NCI-H345 treated with DMSO at 0.1 percent for 48 hours (cell line): ENCODE measurements at regions not wholly inside any gene's neighbourhood (a gene's known extent, or its start where the extent isn't known, plus 50 kb on each side); places are given as distances from the start of the nearest gene placed in this dataset.
"Not testable (repeated sequence)": the region's sequence is repeated elsewhere in the genome, so short reads cannot be mapped to it uniquely, and the experiment has no call there.

Experiments used
- DNase-seq: peaks from one replicate; lab custom pipeline; 2025; ENCODE audit not compliant: unreplicated experiment; lab: John Stamatoyannopoulos, UW

GRCh38 chr2:20130821-20131645 is 79.6 kb upstream of the LAPTM4A start:
- no peak for DNase-seq

DNA sequence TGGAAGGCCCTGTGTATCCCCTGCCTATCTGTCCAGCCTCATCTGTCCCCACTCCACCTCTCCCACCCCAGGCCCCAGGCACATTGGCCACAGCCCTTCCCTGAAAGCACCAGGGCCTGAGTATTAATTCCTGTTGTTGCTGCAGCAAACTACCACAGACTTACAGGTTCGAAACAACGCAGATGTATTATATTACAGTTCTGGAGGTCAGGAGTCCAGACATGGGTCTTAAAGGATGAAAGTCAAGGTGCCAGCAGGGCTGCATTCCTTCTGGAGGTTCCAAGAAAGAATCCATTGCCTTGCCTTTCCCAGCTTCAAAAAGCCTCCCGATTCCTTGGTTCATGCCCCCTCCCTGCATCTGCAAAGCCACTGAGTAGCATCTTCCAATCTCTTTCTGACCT is 78.7 kb upstream of the LAPTM4A start:
- no peak for DNase-seq

DNA sequence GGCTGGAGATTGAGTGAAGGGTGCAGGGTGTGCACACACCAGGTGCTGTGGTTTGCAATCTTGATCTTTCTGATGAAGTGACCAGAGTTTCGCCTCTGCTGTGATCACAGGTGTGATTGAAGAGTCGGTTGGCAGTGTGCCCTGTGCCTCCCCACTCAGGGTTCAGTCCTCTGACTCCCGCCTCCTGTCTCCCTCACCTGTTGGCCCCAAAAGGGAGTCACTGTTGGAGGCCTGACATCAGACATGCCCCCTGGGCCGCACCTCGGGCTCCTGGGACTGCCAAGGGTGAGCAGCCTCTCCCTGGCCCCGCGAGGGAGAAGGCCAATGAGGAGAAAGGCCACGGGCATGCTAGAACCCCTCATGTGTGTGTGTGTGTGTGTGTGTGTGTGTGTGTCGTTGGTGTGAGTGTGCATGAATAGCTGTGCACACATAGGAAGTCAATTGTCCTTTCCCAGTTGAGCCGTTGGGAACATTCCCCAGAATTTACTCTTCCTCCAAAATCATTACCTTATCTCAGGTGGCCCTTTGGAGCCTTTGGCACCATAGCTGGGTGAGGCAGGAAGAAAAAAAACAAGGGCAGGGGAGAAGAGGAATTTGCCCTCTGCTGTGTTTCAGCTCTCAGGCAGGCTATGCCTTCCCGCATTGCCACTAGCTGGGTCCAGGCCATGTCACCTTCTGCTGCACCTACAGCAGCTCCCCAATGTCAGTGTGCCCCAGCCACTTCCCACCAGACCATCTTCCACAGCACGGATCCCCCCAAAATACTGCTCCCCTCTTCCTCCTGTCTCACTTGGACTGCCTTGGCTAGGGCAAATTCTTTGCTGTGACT is 78.1 kb upstream of the LAPTM4A start:
- DNase-seq: peak; percentile 74

DNA sequence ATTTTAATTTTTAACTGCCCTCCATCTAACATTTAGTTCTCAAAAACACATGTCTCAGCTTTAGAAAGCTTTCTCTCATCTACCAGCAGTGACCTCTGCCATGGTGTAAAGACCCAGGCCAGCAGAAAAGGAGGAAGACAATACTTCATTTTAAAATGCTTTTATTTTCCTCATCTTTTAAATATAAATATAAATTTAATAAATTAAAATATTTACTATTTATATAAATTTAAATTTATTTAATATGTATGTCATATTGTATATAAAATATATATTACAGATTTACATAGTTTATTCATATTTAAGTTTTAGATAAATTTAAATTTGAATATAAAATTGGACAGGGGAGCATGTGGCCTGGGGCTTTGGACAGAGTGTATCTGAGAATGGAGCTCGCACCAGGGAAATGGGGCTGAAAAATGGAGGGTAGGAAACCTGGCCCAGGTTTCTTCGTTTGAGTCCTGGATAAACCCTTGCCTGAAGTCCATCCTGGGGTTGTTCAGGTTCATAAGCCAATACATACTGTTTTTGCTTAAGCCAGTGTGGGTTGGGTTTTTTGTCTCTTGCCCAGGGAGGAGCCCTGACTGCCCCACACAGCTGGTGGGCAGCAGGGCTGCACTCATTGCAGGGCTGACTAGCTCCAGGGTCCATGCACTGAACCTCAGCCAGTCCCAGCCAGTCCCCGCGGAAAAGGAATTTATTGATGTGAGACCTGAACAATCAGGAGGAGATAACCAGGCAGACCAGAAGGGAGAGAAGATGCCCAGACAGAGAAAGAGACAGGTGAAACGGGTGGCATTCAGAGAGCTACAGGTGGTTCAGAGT is 77.3 kb upstream of the LAPTM4A start:
- no peak for DNase-seq

DNA sequence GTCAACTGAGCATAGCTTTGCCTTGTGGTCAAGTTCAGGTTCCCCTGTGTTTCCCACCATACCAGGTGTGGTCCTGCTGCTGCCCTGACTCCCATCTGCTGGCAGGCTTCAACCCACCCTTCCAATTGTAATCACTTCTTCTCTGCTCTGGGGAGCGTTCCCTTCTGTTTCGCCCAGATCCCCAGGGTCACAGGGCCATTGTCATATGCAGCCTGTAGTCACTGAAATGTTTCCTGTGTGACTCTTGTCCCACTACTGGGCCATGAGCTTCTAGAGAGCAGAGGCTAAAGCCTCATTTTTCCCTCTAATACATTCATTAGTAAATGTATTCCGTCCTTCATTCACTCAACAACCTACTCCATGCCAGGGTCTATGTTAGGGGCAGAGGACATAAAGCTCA is 75.0 kb upstream of the LAPTM4A start:
- DNase-seq: no peak

DNA sequence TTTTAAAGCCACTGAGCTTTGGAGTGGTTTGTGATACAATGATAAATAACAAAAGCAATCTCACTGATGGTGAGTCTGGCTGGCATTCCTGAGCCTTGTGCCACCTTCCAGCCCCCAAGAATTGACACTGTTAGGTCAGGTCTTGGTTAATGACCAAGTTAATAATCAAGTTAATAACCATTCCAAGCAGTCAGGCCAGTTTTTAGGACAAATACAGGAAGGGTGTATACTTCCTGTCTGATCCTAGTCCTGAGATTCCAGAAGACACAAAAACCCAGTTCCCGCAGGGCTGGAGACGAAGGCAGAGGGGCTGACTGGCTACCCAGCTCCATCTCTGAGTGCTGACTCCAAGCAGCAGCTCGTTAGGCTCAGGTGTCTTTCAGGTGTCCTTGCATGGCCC is 74.6 kb upstream of the LAPTM4A start:
- no peak for DNase-seq

DNA sequence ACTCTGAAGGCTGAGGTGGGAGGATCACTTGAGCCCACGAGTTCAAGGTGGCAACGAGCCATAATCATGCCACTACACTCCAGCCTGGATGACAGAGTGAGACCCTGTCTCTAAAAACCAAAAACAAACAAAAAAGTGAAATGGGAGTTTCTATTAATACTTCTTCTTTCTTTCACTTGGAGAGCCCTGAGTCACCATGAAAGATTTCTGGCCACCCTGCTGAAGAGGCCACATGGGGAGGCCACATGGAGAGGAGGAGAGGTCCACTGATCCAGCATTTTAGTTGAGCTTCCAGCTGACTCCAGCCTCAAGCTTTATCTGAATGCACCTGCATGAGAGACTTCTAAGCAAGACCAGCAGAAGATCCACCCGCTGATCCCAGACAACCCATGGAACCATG is 74.2 kb upstream of the LAPTM4A start:
- DNase-seq: no peak

- DNase-seq: no peak
Observed at GRCh38 chr2:20125164-20125563, 73.7 kb upstream of the LAPTM4A start.

- DNase-seq: no peak
Observed at GRCh38 chr2:20123871-20124594, 72.6 kb upstream of the LAPTM4A start.

DNA sequence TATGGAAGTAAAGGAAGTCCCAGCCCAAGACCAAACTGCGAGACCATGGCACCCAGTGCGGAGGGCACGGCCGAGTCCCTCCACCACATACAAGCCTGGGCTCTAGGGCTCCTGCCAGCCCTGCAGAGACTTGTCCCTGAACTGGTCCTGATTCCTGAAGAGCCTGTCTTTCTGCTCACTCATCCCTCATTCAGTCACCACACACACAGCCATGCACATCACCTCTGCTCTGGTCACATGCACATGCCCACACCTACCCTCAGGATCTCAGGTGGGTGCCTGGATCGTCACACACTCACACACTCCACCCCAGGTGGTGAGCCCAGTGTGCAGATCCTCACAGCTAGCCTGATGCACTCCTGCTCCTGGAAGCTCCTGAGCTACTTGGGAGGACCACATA is 71.4 kb upstream of the LAPTM4A start:
- DNase-seq: no peak

DNA sequence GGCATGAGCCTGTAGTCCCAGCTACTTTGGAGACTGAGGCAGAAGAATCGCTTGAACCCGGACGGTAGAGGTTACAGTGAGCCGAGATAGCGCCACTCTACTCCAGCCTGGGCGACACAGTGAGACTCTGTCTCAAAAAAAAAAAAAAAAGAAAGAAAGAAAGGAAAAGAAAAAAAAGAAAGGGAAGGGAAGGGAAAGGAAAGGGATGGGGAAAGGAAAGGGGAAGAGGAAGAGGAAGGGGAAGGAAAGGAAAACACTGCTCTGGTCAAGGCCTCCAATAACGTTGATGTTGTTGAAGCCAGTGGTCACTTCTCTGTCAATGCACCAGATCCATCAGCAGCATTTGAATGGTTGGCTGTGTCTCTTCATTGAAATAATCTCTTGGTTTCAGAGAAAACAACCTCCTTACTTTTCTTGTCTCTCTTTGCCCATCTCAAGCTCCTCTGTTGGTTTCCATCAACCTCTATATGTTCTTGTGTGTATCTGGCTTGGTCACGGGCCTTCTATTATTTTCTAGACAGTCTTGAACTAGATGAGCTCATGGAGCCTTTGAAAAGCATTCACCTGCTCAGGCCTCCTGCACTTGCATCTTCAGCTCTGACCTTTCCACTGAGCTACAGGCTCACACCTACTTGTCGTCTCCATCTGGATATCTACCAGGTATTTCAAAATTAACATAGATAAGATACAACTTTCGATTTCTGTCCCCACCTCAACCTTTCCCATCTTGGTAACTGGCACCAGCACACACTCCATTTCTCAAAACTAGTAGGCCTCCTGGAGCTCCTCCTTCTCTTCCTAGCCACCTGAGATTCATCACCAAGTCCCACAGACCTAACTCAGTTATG is 69.4 kb upstream of the LAPTM4A start:
- no peak for DNase-seq

- no peak for DNase-seq
Observed at GRCh38 chr2:20118051-20118450, 66.6 kb upstream of the LAPTM4A start.

GRCh38 chr2:20115902-20116301 is 64.5 kb upstream of the LAPTM4A start:
- no peak for DNase-seq

- no peak for DNase-seq
Observed at GRCh38 chr2:20115374-20115773, 63.9 kb upstream of the LAPTM4A start.

GRCh38 chr2:20113986-20114938 is 62.8 kb upstream of the LAPTM4A start:
- no peak for DNase-seq

GRCh38 chr2:20113004-20113796 is 61.8 kb upstream of the LAPTM4A start:
- DNase-seq: no peak

DNA sequence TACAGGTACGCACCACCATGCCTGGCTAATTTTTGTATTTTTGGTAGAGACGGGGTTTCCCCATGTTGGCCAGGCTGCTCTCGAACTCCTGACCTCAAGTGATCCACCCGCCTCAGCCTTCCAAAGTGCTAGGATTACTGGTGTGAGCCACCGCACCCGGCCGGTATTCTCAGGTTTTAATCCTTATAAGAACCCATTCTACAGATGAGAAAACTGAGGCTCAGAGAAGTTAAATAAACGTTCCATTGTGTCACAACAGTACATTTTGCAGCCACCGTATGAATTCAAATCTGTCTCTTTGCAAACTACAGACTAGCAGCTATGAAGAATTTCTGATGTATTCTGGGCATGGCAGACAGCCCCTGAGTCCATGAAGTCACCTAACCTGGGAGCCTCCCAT is 60.9 kb upstream of the LAPTM4A start:
- not testable (repeated sequence) for DNase-seq
